NOMO-1 treated with DMSO at 0.1 percent for 48 hours (cell line): ENCODE measurements at regions not wholly inside any gene's neighbourhood (a gene's known extent, or its start where the extent isn't known, plus 50 kb on each side); places are given as distances from the start of the nearest gene placed in this dataset.

ENCODE experiments used
- DNase-seq: peaks from one replicate; lab custom pipeline; 2025; ENCODE audit not compliant: unreplicated experiment; lab: John Stamatoyannopoulos, UW

GRCh38 chr2:104788742-104789455 is 65.0 kb upstream of the POU3F3 start:
- DNase-seq, result no peak

DNA sequence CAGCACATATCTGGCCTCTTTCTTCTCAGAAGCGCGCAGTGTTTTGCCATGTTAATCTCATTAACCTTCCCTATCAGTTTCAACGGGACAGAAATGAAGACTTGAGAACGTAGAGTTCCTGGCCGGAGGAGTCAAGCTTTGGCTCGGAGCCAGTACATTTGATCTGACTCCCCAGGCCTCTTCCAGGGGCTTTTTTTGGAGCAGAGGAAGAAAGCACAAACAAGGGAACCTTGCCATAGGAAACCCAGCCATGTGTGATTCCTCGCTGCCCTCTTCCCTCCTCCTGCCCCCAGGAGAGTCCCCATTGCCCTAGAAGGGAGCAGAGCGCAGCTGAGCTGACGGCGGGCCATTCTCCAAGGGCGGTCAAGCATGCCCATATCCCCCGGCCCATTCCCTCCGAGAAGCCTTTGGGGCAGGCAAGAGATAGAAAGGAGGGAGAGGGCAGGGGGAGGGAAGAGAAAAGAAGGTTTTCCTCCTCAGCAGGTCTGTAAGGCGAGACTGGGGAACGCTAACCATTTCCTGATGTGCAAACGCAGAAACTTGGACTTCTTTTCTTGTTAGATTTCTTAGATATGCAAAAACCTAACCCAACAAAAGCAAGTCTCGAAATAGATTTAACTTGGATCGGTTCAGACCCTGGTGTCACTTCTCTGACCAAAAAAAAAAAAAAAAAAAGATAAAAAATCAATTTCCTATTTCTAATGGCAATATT is 63.7 kb upstream of the POU3F3 start:
- no peak for DNase-seq

DNA sequence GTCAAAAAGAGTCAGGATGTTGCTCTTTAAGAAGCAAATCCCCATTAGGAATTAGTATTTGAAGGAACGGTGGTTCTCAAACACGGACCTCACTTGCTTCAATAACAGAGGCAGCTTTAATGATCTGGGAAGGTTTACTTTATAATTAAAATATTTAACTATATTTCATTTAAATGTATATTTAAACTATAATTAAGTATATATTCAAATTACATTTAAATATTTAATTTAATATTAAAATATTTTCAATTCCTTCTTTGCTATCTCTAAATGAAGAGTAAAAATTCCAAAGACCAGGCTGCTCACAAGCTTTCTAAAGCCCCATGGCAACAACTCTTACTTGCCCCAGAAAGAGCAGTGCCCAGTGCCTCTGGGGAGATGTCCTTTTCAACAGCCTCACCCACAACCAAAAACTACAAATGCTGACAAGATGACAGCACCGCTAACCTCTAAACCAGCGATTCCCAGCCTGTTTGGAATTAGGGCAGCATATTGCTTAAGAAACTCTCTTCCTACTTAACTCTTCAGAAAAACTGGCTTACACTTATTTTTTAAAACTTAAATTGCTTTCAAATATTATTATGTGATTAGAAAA is 62.9 kb upstream of the POU3F3 start:
- no peak for DNase-seq

- DNase-seq, result no peak
Measured at GRCh38 chr2:104793966-104794365, 59.9 kb upstream of the POU3F3 start.

- no peak for DNase-seq
Measured at GRCh38 chr2:104794441-104794840, 59.5 kb upstream of the POU3F3 start.
